K562 (cell line): ENCODE measurements at regions not wholly inside any gene's neighbourhood (a gene's known extent, or its start where the extent isn't known, plus 50 kb on each side); places are given as distances from the start of the nearest gene placed in this dataset.

ENCODE experiments used
- ATAC-seq: fragments of 200-7000 bp; cut with Tn5 transposase; 3 replicates; pipeline ENCODE4 v1.9.1; 2020; ENCODE audit warnings: moderate library complexity
- BruUV-seq: library from RNA; stranded (reverse); fragments of 400-500 nt; replicated peaks from 2 replicates; lab custom pipeline; 2021; lab: Mats Ljungman, UMichigan
- CTCF ChIA-PET: fragments of 300-600 bp; formaldehyde crosslinking; extraction: SDS; loops from one replicate; lab custom pipeline; 2021; ENCODE audit warnings: low intra/inter-chr PET ratio; lab: Yijun Ruan, JAX
- POLR2A ChIA-PET: fragments of 300-600, 350-650 bp; sonication (Branson Sonifier 250); formaldehyde crosslinking; extraction: SDS; loops from one replicate; lab custom pipeline; 2021; ENCODE audit warnings: antibody characterized with exemption, inconsistent platforms; lab: Yijun Ruan, JAX
- DNase-seq, 4 experiments: peaks; one replicate each; pipeline versions ENCODE4 v3.0.0 to v3.0.0-alpha.2; 2011 to 2018; ENCODE audit warnings: low spot score in 3 of 4, mixed read lengths in 3 of 4; ENCODE audit errors: extremely low read depth in 1 of 4
- FAIRE-seq: peaks from 2 replicates; lab custom pipeline; 2011; peaks lifted over from hg19 to GRCh38; lab: Jason Lieb, UNC
- H2AFZ ChIP-seq: 2 replicates; pipeline ENCODE4 v1.6.0; 2011; ENCODE audit warnings: low read depth, low read length, control low read depth, inconsistent platforms
- H3K27ac ChIP-seq: fragments of 200-600 bp; 3 replicates; pipeline ENCODE4 v1.8.0; 2011; ENCODE audit warnings: low read depth, mild to moderate bottlenecking, control low read depth, inconsistent platforms, low read length, moderate library complexity, mixed read lengths; ENCODE audit errors: extremely low read depth
- H3K27me3 ChIP-seq, 2 experiments: fragments of 300-600 bp in 1 of 2; 2 replicates in 1 of 2; 3 replicates in 1 of 2; pipeline versions ENCODE4 v1.6.0 to v1.8.0; 2011; ENCODE audit warnings: inconsistent platforms in 2 of 2, low read length in 2 of 2, mild to moderate bottlenecking in 1 of 2, mixed read lengths in 1 of 2, moderate library complexity in 1 of 2; ENCODE audit not compliant: control insufficient read depth in 2 of 2, insufficient read depth in 2 of 2
- H3K36me3 ChIP-seq: fragments of 300-600 bp; 3 replicates; pipeline ENCODE4 v1.8.0; 2011; ENCODE audit warnings: mild to moderate bottlenecking, low read length, inconsistent platforms; ENCODE audit not compliant: control insufficient read depth, insufficient read depth
- H3K4me1 ChIP-seq, 2 experiments: fragments of 200-600 bp in 1 of 2; replicated peaks in 1 of 2; 2 replicates in 1 of 2; 3 replicates in 1 of 2; pipeline versions ENCODE4 v1.5.1 to v1.8.0; 2011; ENCODE audit warnings: inconsistent platforms in 2 of 2, low read length in 2 of 2, mild to moderate bottlenecking in 1 of 2, mixed read lengths in 1 of 2, moderate library complexity in 1 of 2; ENCODE audit not compliant: control insufficient read depth in 2 of 2, insufficient read depth in 2 of 2
- H3K4me2 ChIP-seq: 2 replicates; pipeline ENCODE4 v1.6.1; 2011; ENCODE audit warnings: low read length, control low read depth, inconsistent platforms, mixed read lengths; ENCODE audit not compliant: insufficient read depth
- H3K4me3 ChIP-seq: fragments of 200-600 bp; sonication (generic), shearing (Covaris generic); 2 replicates; pipeline ENCODE4 v1.5.1; 2016; ENCODE audit warnings: control low read depth, inconsistent platforms
- H3K79me2 ChIP-seq: fragments of 200-600 bp; 3 replicates; pipeline ENCODE4 v1.8.0; 2011; ENCODE audit warnings: low read length, inconsistent platforms; ENCODE audit not compliant: control insufficient read depth, insufficient read depth
- H3K9ac ChIP-seq, 2 experiments: 2 replicates each; pipeline versions ENCODE4 v1.6.0 to v1.6.1; 2011; ENCODE audit warnings: low read depth in 2 of 2, low read length in 2 of 2, control low read depth in 1 of 2, inconsistent platforms in 1 of 2, mild to moderate bottlenecking in 1 of 2, mixed read lengths in 1 of 2; ENCODE audit not compliant: insufficient read depth in 1 of 2
- H3K9me1 ChIP-seq: one replicate; pipeline ENCODE4 v1.6.0; 2011; ENCODE audit warnings: inconsistent platforms, mild to moderate bottlenecking, low read length, moderate library complexity; ENCODE audit not compliant: control insufficient read depth, insufficient read depth
- H3K9me3 ChIP-seq: replicated peaks from 2 replicates; pipeline ENCODE4 v1.5.1; 2011; ENCODE audit warnings: low read depth, low read length, inconsistent platforms; ENCODE audit not compliant: control insufficient read depth, insufficient read depth
- H4K20me1 ChIP-seq: replicated peaks from 2 replicates; pipeline ENCODE4 v1.6.1; 2011; ENCODE audit warnings: low read length, inconsistent platforms, mixed read lengths; ENCODE audit not compliant: control insufficient read depth, insufficient read depth
- CHD1 ChIP-seq: fragments of 200-600 bp; sonication (generic); IDR thresholded peaks from one replicate; pipeline ENCODE4 v1.6.1; 2012; ENCODE audit warnings: mild to moderate bottlenecking, moderate library complexity, low read length, inconsistent platforms
- CTCF ChIP-seq, 3 experiments: IDR thresholded peaks in 2 of 3; conservative IDR thresholded peaks in 1 of 3; 2 replicates each; pipeline ENCODE4 v1.5.1; 2011 to 2012; ENCODE audit warnings: low read length in 3 of 3, mild to moderate bottlenecking in 3 of 3, control low read depth in 2 of 3, improper control_type of control experiment in 1 of 3, inconsistent platforms in 1 of 3, low read depth in 1 of 3, mixed read lengths in 1 of 3, moderate library complexity in 1 of 3; ENCODE audit not compliant: insufficient read depth in 2 of 3
- ELK3 ChIP-seq: fragments of 450-650 bp; formaldehyde crosslinking; IDR thresholded peaks from 2 replicates; pipeline ENCODE4 v1.4.0; 2020; ENCODE audit warnings: mild to moderate bottlenecking
- HDAC6 ChIP-seq: IDR thresholded peaks from 2 replicates; pipeline ENCODE4 v1.6.1; 2012; ENCODE audit warnings: low read depth, mild to moderate bottlenecking, control low read depth, inconsistent platforms, low read length, moderate library complexity
- KAT2B ChIP-seq: IDR thresholded peaks from one replicate; pipeline ENCODE4 v1.6.1; 2012; ENCODE audit warnings: low read depth, mild to moderate bottlenecking, control low read depth, inconsistent platforms, low read length, moderate library complexity
- SPI1 ChIP-seq: IDR thresholded peaks from 2 replicates; pipeline ENCODE4 v1.6.1; 2011; ENCODE audit warnings: low read depth, low read length, control low read depth, borderline replicate concordance
- TBP ChIP-seq: optimal IDR thresholded peaks from 2 replicates; pipeline ENCODE3; 2011; ENCODE audit warnings: low read depth, low read length, improper control_type of control experiment
- ZNF41 ChIP-seq: fragments of 250-450 bp; sonication (Bioruptor Pico); conservative IDR thresholded peaks from 2 replicates; pipeline ENCODE4 v1.4.0; 2020; ENCODE audit warnings: mild to moderate bottlenecking
- WGBS: fragments of 100-300 bp; shearing (Covaris generic); methylation state at CpG from one replicate; pipeline ENCODE4 v1.1.6; 2016; ENCODE audit warnings: low coverage, mixed read lengths; ENCODE audit not compliant: insufficient coverage; ENCODE audit errors: missing lambda C conversion rate; 5-methylcytosine and 5-hydroxymethylcytosine counted together
- in situ Hi-C: fragments of 300-500 bp; cut with MboI; formaldehyde crosslinking; loops from 4 replicates; pipeline ENCODE4 v1.15.0; 2018; ENCODE audit warnings: inconsistent platforms, mixed read lengths
- intact Hi-C: fragments of 100-400 bp; cut with micrococcal nuclease; formaldehyde crosslinking; loops from 2 replicates; pipeline ENCODE4 v1.14.2; 2022

GRCh38 chr17:13085578-13085977 lies 67.8 kb upstream of the ELAC2 start:
- no TSS peak for BruUV-seq
- ATAC-seq (no peak), FAIRE-seq (no peak), DNase-seq (no peak)
- no peaks in the 10 kb centered on the region for H3K36me3 ChIP-seq
- H3K4me2 ChIP-seq: no peak overlapping the region
- no peaks in the 10 kb centered on the region for H3K9me1 ChIP-seq
- no peak overlapping the region for H2AFZ ChIP-seq
- no peaks in the 10 kb centered on the region for H3K9me3 ChIP-seq
- CTCF ChIA-PET: no interaction called here
- POLR2A ChIA-PET: no interaction called here
- TF ChIP-seq CTCF (IDR thresholded peaks at IDR 0.05 in 2 of 3, conservative IDR thresholded peaks at IDR 0.05 in 1 of 3; ENCODE audit: insufficient read depth in 2 of 3, low read depth in 1 of 3, low read length in 3 of 3) (no peak), SPI1 (peak; percentile 74)
- H3K4me3 ChIP-seq: no peak overlapping the region
- no peak overlapping the region for H3K9ac ChIP-seq
- H3K27ac ChIP-seq: no peak overlapping the region
- 6% methylated on average over 2 of the region's 2 CpGs for WGBS
- H3K79me2 ChIP-seq: no peaks in the 10 kb centered on the region
- in situ Hi-C loops: no loop called here
- intact Hi-C loops: no loop called here
- H4K20me1 ChIP-seq: no peaks in the 10 kb centered on the region
- H3K4me1 ChIP-seq: no peaks in the 10 kb centered on the region
- H3K27me3 ChIP-seq: no peaks in the 10 kb centered on the region

GRCh38 chr17:13084420-13084819 lies 66.6 kb upstream of the ELAC2 start:
- DNase-seq (no peak), ATAC-seq (no peak)
- Histone ChIP-seq H3K4me3 (no peak overlapping the region), H3K4me2 (no peak overlapping the region), H3K9ac (no peak overlapping the region), H3K36me3 (no peaks in the 10 kb centered on the region), H3K4me1 (no peaks in the 10 kb centered on the region), H3K79me2 (no peaks in the 10 kb centered on the region), H3K9me1 (no peaks in the 10 kb centered on the region), H4K20me1 (no peaks in the 10 kb centered on the region), H3K27me3 (no peaks in the 10 kb centered on the region)
- intact Hi-C loops: no loop called here
- 0% methylated on average over 3 of the region's 3 CpGs for WGBS
- POLR2A ChIA-PET: no interaction called here
- TF ChIP-seq ZNF41 (CRISPR knock-in tag): no peak
- TF ChIP-seq KAT2B: no peak
- no peak for TF ChIP-seq HDAC6
- no peak for TF ChIP-seq CHD1
- TF ChIP-seq TBP: no peak
- TF ChIP-seq ELK3: no peak
- TF ChIP-seq, all 486 proteins: peak for 0
- BruUV-seq: no TSS peak
- no peaks in the 10 kb centered on the region for H3K9me3 ChIP-seq
- CTCF ChIA-PET: no interaction called here
- H2AFZ ChIP-seq: no peak overlapping the region
- in situ Hi-C loops: no loop called here
- no peak overlapping the region for H3K27ac ChIP-seq
- FAIRE-seq: no peak
